Upper lobe of left lung (tissue), 4 donors: ENCODE measurements at regions not wholly inside any gene's neighbourhood (a gene's known extent, or its start where the extent isn't known, plus 50 kb on each side); places are given as distances from the start of the nearest gene placed in this dataset.

Experiments used
- CTCF ChIP-seq, 6 experiments: fragments of 450-650 bp in 4 of 6; fragments of 200-600 bp in 2 of 6; sonication (generic) in 2 of 6; IDR thresholded peaks; one replicate each; pipeline ENCODE4 v1.5.1; 2016 to 2019; ENCODE audit warnings: antibody characterized with exemption in 6 of 6
- EP300 ChIP-seq, 4 donors: sonication (generic); formaldehyde crosslinking; IDR thresholded peaks; one replicate each; pipeline ENCODE4 v1.5.1; 2017; ENCODE audit warnings: antibody characterized with exemption in 4 of 4, control low read depth in 2 of 4
- POLR2A ChIP-seq, 4 donors: fragments of 450-650 bp; IDR thresholded peaks; one replicate each; pipeline ENCODE4 v1.5.1; 2016 to 2017; ENCODE audit warnings: antibody characterized with exemption in 4 of 4, mild to moderate bottlenecking in 2 of 4
- POLR2AphosphoS5 ChIP-seq, 2 donors: sonication (generic); formaldehyde crosslinking; IDR thresholded peaks; one replicate each; pipeline ENCODE4 v1.5.1; 2017; ENCODE audit warnings: antibody characterized with exemption in 2 of 2

GRCh38 chr9:79403495-79403894 lies 168.3 kb upstream of the TLE4 start:
- no peak for TF ChIP-seq EP300 (IDR thresholded peaks at IDR 0.05)
- TF ChIP-seq POLR2A (IDR thresholded peaks at IDR 0.05), result no peak
- TF ChIP-seq CTCF (IDR thresholded peaks at IDR 0.05), result no peak
- TF ChIP-seq POLR2AphosphoS5 (IDR thresholded peaks at IDR 0.05), result no peak
